SK-N-SH (cell line): ENCODE measurements at regions not wholly inside any gene's neighbourhood (a gene's known extent, or its start where the extent isn't known, plus 50 kb on each side); places are given as distances from the start of the nearest gene placed in this dataset.

Experiments
- CTCF ChIP-seq: fragments of 200-600 bp; sonication (generic); IDR thresholded peaks from 2 replicates; pipeline ENCODE4 v1.6.1; 2017; ENCODE audit warnings: antibody characterized with exemption, mild to moderate bottlenecking, moderate library complexity
- NRF1 ChIP-seq: IDR thresholded peaks from 2 replicates; pipeline ENCODE4 v1.6.1; 2012; ENCODE audit warnings: low read depth, mild to moderate bottlenecking, low read length
- USF2 ChIP-seq: fragments of 150-350 bp; IDR thresholded peaks from 2 replicates; pipeline ENCODE4 v1.6.1; 2017; ENCODE audit warnings: antibody characterized with exemption, low read length, low read depth, borderline replicate concordance

DNA sequence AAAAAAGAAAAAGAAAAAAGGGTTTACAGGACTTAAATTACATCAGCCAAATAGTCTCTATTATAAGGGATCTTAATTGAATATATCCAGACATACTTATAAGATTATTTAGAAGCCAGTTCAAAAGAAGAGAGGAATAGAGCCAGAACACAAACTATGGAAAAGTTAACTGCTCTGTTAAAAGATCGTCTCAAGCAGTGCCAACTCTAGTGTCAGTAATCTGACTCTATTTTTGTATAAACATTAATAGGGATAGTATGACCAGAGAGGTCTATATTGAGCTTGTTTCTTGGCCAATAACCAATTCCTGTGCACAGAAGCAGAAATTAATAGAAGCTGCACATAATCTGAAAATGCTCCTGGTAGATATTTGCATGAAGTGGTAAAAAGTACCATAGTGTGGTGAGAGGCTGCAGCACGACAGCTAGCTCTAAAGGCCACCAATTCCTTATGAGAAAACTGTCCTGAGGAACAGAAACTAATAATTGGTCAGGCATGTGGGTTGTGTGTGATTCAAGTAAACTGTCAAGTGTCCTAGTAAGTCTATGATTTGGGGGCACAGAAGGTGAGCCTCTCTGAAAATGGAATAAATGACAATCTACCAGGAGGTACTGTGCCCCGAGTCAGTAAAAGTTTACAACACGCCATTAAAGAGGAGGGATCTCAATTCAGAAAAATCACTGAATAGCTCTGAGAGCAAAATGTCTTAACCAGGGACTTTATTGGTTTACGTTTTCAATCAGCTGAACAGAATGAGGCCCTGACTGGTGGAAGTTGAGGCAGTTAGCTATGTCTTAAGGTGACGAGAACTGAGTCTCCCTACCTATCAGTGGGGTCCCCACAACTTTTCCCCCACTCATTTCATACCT is 51.5 kb upstream of the NANOGP8 start:
- no peak for TF ChIP-seq NRF1
- no peak for TF ChIP-seq CTCF
- TF ChIP-seq USF2: no peak
